GM10248 (cell line): ENCODE measurements at regions not wholly inside any gene's neighbourhood (a gene's known extent, or its start where the extent isn't known, plus 50 kb on each side); places are given as distances from the start of the nearest gene placed in this dataset.

Experiments used
- CTCF ChIA-PET: fragments of 300-600 bp; sonication (Branson Sonifier 250); formaldehyde crosslinking; extraction: SDS; loops from one replicate; lab custom pipeline; 2021; ENCODE audit warnings: antibody characterized with exemption; lab: Yijun Ruan, JAX
- POLR2A ChIA-PET: fragments of 350-650 bp; sonication (Branson Sonifier 250); formaldehyde crosslinking; extraction: SDS; loops from one replicate; lab custom pipeline; 2020; ENCODE audit warnings: antibody characterized with exemption; lab: Yijun Ruan, JAX
- DNase-seq: peaks from one replicate; pipeline ENCODE4 v3.0.0; 2012; ENCODE audit errors: extremely low spot score
- TF ChIP-seq, protein P1 (sequence below): IDR thresholded peaks from 2 replicates; pipeline ENCODE4 v1.5.1; 2012; ENCODE audit warnings: mild to moderate bottlenecking, low read depth; ENCODE audit errors: extremely low read depth, missing control alignments, control extremely low read depth

DNA sequence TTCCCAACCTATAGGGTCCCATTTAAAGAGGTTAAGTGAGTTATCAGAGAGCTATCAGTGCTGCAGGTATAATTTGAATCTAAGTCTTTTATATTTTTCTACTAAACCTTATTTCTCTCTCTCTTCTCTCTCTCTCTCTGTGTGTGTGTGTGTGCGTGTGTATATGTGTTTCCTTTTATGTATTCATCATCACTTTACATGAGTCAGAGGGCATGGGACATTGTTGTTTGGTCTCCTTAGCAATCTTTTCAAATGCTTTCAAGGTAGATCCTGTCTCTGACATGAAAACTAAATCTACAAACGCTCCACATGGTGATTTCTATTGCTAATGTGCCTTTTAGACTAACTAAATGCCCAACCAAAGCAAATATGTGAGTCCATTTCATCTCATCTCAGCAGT, 459.7 kb downstream of the BTG1 start:
- no peak for DNase-seq
- ChIA-PET POLR2A (no interaction called here), CTCF (no interaction called here)
- TF ChIP-seq, protein P1, sequence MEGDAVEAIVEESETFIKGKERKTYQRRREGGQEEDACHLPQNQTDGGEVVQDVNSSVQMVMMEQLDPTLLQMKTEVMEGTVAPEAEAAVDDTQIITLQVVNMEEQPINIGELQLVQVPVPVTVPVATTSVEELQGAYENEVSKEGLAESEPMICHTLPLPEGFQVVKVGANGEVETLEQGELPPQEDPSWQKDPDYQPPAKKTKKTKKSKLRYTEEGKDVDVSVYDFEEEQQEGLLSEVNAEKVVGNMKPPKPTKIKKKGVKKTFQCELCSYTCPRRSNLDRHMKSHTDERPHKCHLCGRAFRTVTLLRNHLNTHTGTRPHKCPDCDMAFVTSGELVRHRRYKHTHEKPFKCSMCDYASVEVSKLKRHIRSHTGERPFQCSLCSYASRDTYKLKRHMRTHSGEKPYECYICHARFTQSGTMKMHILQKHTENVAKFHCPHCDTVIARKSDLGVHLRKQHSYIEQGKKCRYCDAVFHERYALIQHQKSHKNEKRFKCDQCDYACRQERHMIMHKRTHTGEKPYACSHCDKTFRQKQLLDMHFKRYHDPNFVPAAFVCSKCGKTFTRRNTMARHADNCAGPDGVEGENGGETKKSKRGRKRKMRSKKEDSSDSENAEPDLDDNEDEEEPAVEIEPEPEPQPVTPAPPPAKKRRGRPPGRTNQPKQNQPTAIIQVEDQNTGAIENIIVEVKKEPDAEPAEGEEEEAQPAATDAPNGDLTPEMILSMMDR = no peak

DNA sequence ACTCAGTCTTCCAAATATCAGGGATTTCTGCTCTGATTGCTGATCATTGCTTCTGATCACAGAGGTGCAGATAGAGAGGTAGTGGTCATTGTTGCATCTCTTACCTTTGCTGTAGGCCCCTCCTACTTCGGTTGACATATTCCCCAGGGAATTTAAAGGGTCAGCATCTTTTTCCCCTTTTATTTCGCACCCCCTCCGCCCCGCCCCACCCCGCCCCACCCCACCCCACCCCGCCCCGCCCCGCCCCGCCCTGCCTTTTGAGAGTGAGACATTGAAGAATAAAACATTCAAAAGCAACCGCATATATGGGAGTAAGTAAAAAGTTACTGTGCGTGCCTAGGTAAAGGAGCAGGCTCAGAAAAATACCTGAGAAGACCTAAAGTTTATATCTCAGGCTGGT, 463.9 kb downstream of the BTG1 start:
- ChIA-PET POLR2A (no interaction called here), CTCF (no interaction called here)
- TF ChIP-seq, protein P1 = no peak

DNA sequence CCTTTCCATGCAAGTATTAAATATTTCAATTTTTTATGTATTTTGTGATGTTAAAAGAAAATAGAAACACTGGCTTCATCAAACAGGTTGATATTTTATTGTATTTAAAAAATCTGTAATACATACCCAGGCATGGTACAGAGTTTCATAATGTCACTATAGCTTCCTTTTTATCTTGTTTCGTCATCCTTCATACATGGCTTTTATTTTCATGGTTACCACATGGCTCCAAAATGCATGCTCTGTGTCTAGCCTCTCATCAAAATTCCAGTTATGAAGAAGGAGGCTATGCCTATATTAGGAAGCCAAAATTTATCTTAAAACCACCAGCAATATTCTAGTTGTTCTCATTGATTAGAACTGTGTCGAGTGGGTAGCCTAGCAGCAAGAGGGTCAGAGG, 464.8 kb downstream of the BTG1 start:
- ChIA-PET POLR2A (no interaction called here), CTCF (no interaction called here)
- no peak for DNase-seq
- TF ChIP-seq, protein P1 = no peak

More for the DNA sequence above, 463.9 kb downstream of the BTG1 start:
- no peak for DNase-seq

DNA sequence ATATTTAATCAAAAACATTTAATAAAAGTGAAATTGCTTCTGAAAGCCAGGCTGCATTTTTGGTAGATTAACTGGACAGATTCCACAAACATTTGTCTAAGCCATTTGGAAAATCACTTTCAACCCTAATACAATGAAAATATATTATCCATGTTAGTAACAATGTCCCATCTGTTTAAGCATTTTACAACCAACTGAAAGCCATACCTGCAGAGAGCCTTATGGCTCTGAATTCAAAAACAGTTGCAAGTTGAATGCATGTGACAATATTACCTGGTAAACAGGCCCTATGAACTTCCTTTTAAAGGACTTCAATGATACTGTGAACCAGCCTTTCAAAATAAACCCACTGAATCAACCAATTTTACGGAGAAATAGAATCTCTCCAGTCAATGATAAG, 468.1 kb downstream of the BTG1 start:
- no peak for DNase-seq
- TF ChIP-seq, protein P1 = no peak
- ChIA-PET POLR2A (no interaction called here), CTCF (no interaction called here)

DNA sequence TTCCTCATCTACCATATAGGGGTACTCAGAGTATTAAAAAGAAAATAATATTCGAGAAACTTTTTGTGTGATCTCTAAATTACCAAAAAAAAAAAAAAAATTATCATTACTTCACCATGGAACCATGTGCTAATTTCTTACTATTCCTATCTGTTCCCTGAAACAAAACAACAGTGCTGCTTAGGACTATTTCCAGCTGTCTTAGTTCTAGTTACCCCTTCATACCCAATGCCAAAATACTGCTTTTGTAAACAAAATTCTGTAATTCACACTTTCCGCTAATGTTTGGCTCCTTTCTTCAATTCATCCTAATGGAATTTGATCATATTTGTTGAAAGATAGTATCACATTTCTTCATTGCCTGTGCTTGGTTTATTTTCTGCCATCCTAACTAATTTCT, 470.2 kb downstream of the BTG1 start:
- CTCF ChIA-PET = interaction anchor here (1.5 to 1.7 kb wide), 2 partner anchors 13 to 15 kb away, joined by 6 to 7 read pairs; no protein-coding TSS in a partner anchor
- POLR2A ChIA-PET = no interaction called here
- DNase-seq = no peak

DNA sequence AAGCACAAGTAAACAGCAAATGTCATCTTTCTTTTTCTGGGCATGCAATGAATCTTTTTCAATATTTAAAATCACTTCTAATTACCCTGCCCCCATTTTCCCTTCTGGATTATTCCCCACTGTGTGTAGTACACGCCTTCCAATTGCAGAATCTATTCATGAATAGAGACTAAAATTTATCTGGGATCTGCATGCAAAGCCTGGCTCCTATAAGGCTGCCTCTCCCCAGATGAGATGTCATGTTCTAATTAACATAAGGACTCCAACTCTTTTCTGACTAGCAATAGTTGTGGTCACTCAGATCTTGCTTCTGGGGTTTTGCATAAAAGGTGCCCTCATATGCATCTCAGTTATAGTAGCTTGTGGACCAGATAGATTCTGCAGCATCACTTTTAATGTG, 473.5 kb downstream of the BTG1 start:
- CTCF ChIA-PET = no interaction called here
- TF ChIP-seq, protein P1 = no peak
- POLR2A ChIA-PET = no interaction called here
- no peak for DNase-seq

More for the DNA sequence above, 470.2 kb downstream of the BTG1 start:
- TF ChIP-seq, protein P1 = no peak
